ENCODE measurements at regions not wholly inside any gene's neighbourhood (a gene's known extent, or its start where the extent isn't known, plus 50 kb on each side); places are given as distances from the start of the nearest gene placed in this dataset.

DNA sequence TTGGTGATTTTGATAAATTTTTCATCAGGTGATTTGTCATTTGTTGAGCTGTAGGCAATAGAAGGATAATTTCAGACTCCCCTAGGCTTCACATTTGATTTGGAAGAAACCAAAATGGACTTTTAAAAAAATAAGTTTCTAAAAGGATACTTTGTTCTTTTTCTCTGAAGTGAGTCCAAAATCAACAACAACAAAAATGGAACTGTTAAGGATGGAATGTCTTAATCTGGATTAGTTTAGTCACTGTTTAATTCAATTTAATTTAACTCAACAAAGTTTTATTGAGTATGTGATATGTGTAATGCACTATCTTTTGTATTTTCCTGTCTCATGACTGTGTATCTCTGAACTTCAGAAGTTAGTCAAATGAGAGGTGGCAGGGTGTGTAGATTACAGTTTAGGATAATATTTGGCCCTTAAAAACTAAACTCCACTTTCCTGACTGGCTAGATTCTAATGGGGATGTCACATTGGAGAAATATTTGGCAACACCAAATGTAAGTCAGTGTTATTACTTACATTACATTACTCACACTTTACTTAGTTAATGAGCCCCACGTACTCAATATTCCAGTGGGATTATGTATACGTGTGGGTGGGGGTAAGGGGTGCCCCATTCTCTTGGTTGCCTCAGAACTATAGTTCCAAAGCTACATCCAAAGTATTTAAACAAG lies 209.7 kb downstream of the BCAT1 start:
- H3K4me3 Mint-ChIP-seq: no peak overlapping the region
- H3K4me1 Mint-ChIP-seq: peaks cover 10% of the 10 kb centered on the region
- no peak for ATAC-seq (replicated peaks)
- H3K36me3 Mint-ChIP-seq (ENCODE audit: low read depth): no peaks in the 10 kb centered on the region
- H3K9me3 Mint-ChIP-seq: no peaks in the 10 kb centered on the region
- H3K27me3 Mint-ChIP-seq: no peaks in the 10 kb centered on the region
- no peak overlapping the region for H3K27ac Mint-ChIP-seq

DNA sequence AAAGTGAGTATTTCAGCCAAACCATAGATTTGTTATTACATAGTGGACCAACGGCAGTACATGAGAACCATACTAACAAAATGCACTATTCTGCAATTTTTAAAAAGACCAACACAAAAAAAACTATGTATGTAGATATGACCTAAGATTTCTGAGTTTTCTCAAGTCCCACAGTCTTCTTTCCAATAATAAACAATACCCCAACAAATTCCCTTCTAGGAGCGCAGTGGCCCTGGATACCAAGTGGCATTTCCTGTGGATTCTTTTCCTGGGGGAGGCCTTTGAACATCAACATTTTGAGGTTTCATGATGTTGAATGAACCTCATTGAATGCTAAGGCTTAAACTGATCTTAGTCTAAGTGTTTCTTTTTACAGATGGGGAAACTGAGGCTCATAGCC lies 210.5 kb downstream of the BCAT1 start:
- H3K36me3 Mint-ChIP-seq (ENCODE audit: low read depth): no peaks in the 10 kb centered on the region
- no peak overlapping the region for H3K27ac Mint-ChIP-seq
- H3K4me1 Mint-ChIP-seq: peaks cover 10% of the 10 kb centered on the region
- H3K9me3 Mint-ChIP-seq: no peaks in the 10 kb centered on the region
- no peak for ATAC-seq (replicated peaks)
- no peak overlapping the region for H3K4me3 Mint-ChIP-seq
- H3K27me3 Mint-ChIP-seq: no peaks in the 10 kb centered on the region

DNA sequence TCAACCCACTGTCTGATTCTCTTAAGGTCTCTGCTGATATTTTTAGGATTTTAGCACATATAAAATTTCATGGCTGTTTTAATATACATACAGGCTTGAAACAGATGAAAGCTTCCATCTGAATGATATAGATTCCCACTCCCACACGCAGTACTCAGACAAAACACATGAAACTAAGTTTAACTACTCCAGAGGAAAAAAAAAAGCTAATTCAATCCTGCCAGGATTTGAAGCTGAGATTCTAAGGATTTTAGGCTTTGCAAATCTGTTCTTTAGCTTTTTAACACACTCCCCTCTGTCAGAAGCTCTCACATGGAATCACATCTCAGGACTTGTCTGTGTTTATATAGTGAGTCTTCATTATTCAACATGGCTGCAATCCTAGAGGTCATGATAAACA lies 217.3 kb downstream of the BCAT1 start:
- Mint-ChIP-seq H3K9me3 (no peaks in the 10 kb centered on the region), H3K36me3 (ENCODE audit: low read depth) (no peaks in the 10 kb centered on the region), H3K27me3 (no peaks in the 10 kb centered on the region), H3K4me1 (peaks cover 16% of the 10 kb centered on the region), H3K4me3 (no peak overlapping the region), H3K27ac (no peak overlapping the region)
- no peak for ATAC-seq (replicated peaks)

DNA sequence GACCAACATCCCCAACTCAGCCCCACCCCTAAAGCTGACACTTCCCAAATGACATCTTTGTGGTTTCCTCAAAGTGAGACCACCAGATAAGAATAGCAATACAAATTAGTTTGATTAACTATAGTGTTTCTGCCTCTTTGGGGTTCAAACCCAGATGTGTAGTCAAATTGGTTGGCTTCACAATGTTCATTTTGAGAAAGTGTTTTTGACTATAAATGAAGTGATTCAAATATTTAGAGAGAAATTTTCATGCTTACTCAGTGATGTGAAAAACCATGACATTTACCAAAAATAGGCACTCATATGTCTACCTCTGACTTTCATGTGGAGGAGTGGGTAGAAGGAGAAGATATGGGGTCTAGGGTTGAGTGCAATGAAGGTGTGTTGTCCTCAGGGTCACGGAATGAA lies 218.4 kb downstream of the BCAT1 start:
- H3K9me3 Mint-ChIP-seq: no peaks in the 10 kb centered on the region
- peaks cover 19% of the 10 kb centered on the region for H3K4me1 Mint-ChIP-seq
- H3K4me3 Mint-ChIP-seq: peak overlapping the region; percentile 59
- peak overlapping the region; percentile 92 for H3K27ac Mint-ChIP-seq
- H3K27me3 Mint-ChIP-seq: no peaks in the 10 kb centered on the region
- H3K36me3 Mint-ChIP-seq (ENCODE audit: low read depth): no peaks in the 10 kb centered on the region
- ATAC-seq (replicated peaks): peak; percentile 93

DNA sequence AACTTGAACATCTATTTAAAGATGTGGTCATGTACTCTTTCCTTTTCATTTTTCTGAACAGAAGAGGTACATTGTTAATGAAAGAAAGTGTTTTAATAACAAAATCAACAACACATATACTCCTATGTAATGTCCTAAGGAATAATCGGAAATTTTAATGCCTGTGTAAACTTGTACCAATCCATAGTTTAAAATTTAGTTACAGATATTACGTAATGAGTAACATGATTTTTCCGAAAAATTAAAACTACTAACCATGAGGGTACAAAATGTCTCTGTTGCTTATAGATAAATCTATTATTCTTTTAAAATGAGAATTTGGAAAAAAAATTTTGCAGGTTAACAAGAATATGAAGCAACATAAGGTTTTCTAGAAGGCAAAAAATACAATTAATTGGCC lies 220.1 kb downstream of the BCAT1 start:
- ATAC-seq (replicated peaks): no peak
- peaks cover 6% of the 10 kb centered on the region for H3K36me3 Mint-ChIP-seq (ENCODE audit: low read depth)

DNA sequence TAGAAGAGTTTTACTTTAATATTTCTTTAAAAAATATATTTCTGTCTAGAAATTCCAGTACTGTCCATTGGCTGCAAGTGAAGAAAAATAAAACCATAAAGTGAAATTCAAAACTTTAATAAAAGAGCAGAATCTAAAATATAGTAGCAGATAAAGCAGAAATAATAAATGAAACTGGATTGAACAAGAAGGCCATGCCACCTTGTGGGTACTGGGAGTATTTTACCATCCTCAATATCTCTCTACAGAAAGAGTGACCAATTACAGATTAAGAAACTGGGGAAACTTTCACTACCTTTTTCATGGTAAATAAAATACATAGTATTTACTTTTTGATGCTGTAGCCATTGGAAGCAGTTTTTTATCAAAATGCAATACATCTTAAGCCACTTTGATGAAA lies 220.5 kb downstream of the BCAT1 start:
- peaks cover 6% of the 10 kb centered on the region for H3K36me3 Mint-ChIP-seq (ENCODE audit: low read depth)
- peaks cover 3% of the 10 kb centered on the region for H3K9me3 Mint-ChIP-seq
- no peak overlapping the region for H3K27ac Mint-ChIP-seq

More for the DNA sequence above, 220.1 kb downstream of the BCAT1 start:
- H3K27ac Mint-ChIP-seq: no peak overlapping the region
- peaks cover 3% of the 10 kb centered on the region for H3K9me3 Mint-ChIP-seq
- no peaks in the 10 kb centered on the region for H3K27me3 Mint-ChIP-seq
- H3K4me1 Mint-ChIP-seq: peaks cover 33% of the 10 kb centered on the region
- no peak overlapping the region for H3K4me3 Mint-ChIP-seq

DNA sequence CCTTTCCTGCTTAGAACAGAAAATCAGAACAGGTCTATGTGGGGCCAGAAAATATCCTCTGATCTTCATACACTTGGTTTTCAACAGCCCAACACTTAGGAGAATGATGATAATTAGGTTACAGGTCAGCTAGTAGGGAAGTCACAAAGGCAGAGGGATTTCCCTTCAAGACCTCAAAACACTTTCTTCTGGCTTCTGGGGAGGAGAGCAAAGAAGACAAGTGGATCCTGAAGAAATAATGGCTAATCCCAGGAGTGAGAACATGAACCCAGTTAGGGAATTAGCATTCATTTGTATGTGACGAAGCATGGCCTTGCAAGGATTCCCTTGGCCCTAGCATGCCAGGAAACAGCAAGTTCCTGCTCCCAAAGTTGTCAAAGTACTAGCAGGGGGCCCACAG lies 223.3 kb downstream of the BCAT1 start:
- peak overlapping the region; percentile 97 for H3K27ac Mint-ChIP-seq
- peak overlapping the region; percentile 59 for H3K4me3 Mint-ChIP-seq
- H3K36me3 Mint-ChIP-seq (ENCODE audit: low read depth): peaks cover 6% of the 10 kb centered on the region
- H3K9me3 Mint-ChIP-seq: peaks cover 3% of the 10 kb centered on the region
- ATAC-seq (replicated peaks): no peak
- H3K27me3 Mint-ChIP-seq: no peaks in the 10 kb centered on the region
- peaks cover 27% of the 10 kb centered on the region for H3K4me1 Mint-ChIP-seq

More for the DNA sequence above, 220.5 kb downstream of the BCAT1 start:
- no peak for ATAC-seq (replicated peaks)
- Mint-ChIP-seq H3K4me3 (no peak overlapping the region), H3K4me1 (peaks cover 35% of the 10 kb centered on the region), H3K27me3 (no peaks in the 10 kb centered on the region)

DNA sequence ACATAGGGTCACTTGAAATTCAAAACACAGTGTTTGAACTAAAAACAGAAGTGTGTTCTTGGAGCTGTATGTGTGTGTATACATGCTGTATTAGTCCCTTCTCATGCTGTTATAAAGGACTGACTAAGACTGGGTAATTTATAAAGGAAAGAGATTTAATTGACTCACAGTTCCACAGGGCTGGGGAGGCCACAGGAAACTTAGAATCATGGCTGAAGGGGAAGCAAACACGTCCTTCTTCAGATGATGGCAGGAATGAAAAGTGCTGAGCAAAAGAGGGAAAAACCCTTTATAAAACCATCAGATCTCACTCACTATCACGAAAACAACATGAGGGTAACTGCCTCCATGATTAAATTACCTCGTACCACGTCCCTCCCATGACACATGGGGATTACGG lies 224.1 kb downstream of the BCAT1 start:
- H3K4me3 Mint-ChIP-seq: peak overlapping the region; percentile 59
- H3K27ac Mint-ChIP-seq: peak overlapping the region; percentile 97
- peaks cover 25% of the 10 kb centered on the region for H3K4me1 Mint-ChIP-seq
- no peaks in the 10 kb centered on the region for H3K27me3 Mint-ChIP-seq
- peak; percentile 89 for ATAC-seq (replicated peaks)
- peaks cover 3% of the 10 kb centered on the region for H3K9me3 Mint-ChIP-seq
- H3K36me3 Mint-ChIP-seq (ENCODE audit: low read depth): peaks cover 6% of the 10 kb centered on the region

DNA sequence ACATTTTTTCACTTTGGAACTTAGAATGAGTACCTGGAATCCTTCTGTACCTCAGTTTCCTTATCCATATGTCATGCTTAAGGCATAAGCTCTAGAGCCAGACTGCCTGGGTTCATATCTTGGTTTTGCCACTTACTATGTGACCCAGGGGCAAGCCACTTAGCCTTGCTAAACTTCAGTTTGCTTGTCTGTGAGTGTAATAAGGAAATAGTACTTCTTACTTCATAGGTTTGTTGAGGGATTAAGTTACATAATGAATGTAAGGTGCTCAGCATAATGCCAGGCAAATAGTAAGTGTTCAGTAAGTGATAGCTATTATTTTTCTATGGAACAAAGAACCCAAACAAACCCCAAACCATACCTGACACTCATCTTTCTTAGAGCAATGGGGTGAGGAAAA lies 225.1 kb downstream of the BCAT1 start:
- H3K27me3 Mint-ChIP-seq: no peaks in the 10 kb centered on the region
- ATAC-seq (replicated peaks): no peak
- H3K27ac Mint-ChIP-seq: peak overlapping the region; percentile 97
- H3K4me1 Mint-ChIP-seq: peaks cover 31% of the 10 kb centered on the region
- H3K9me3 Mint-ChIP-seq: peaks cover 3% of the 10 kb centered on the region
- H3K36me3 Mint-ChIP-seq (ENCODE audit: low read depth): peaks cover 6% of the 10 kb centered on the region
- peak overlapping the region; percentile 59 for H3K4me3 Mint-ChIP-seq

DNA sequence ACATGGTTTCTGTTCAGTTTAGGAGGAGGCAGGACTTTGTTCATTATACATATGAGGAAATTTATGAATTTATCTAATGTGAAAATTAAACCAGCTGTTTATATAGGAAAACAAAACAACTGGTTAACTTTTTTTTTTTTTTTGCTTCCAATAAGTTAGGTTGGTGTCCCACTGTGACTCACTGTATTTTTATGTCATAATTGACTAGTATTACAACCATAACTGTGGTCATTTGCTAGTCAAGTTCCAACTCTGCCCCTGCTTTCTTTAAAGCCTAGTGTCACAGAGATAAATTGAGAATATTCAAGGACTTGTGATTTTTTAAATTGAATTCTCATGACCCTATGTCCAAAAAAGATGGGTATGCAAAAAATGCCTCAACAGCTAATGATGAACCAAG lies 227.7 kb downstream of the BCAT1 start:
- Mint-ChIP-seq H3K27me3 (no peaks in the 10 kb centered on the region), H3K4me1 (peaks cover 36% of the 10 kb centered on the region), H3K4me3 (peak overlapping the region; percentile 27), H3K27ac (peak overlapping the region; percentile 89), H3K9me3 (peaks cover 3% of the 10 kb centered on the region), H3K36me3 (ENCODE audit: low read depth) (peaks cover 6% of the 10 kb centered on the region)
- ATAC-seq (replicated peaks): no peak

DNA sequence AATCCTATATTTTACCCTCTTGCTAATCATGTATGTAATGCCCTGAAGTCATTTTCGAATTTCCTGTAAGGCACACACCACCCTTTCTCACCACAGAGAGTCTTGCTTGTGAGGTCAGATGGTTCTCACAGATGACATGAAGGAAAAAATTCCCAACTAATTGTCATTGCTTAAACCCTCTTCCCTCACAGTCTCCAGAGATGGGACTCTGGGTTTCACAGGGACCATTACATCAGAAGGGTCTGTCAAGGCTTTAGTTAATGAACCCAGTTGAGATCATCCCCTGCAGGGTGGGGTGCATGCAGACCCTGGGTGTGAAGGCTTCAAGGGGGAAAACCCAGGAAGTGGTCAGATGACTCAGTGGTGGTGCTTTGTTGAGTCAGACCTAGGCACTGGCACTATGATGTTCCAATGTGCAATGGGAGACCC lies 229.6 kb downstream of the BCAT1 start:
- H3K27me3 Mint-ChIP-seq: no peaks in the 10 kb centered on the region
- no peaks in the 10 kb centered on the region for H3K9me3 Mint-ChIP-seq
- H3K4me1 Mint-ChIP-seq: peaks cover 24% of the 10 kb centered on the region
- H3K27ac Mint-ChIP-seq: peak overlapping the region; percentile 89
- peak overlapping the region; percentile 56 for H3K4me3 Mint-ChIP-seq
- no peaks in the 10 kb centered on the region for H3K36me3 Mint-ChIP-seq (ENCODE audit: low read depth)
- peak; percentile 91 for ATAC-seq (replicated peaks)

DNA sequence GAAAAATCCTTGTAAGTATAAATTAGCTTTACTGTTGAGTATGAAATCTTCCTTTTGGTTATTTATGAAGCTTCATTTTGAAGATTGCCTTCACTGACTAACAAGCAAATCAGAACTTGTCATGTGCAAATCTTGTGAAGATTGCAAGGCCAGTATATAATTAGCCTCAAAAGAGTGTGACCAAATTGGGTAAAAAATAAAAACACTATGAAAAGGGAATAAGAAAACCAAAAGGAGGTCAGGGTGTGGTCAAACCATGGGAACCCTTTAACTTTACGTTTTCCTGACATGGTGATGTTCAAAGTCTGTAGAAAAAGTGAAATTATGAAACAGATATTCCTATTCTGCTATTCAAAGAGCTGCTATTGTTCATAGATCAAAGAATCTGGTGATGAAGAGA lies 230.3 kb downstream of the BCAT1 start:
- ATAC-seq (replicated peaks): peak; percentile 9
- peak overlapping the region; percentile 89 for H3K27ac Mint-ChIP-seq
- H3K9me3 Mint-ChIP-seq: peaks cover under 1% of the 10 kb centered on the region
- peaks cover 17% of the 10 kb centered on the region for H3K4me1 Mint-ChIP-seq
- no peaks in the 10 kb centered on the region for H3K36me3 Mint-ChIP-seq (ENCODE audit: low read depth)
- H3K27me3 Mint-ChIP-seq: no peaks in the 10 kb centered on the region
- H3K4me3 Mint-ChIP-seq: peak overlapping the region; percentile 56

DNA sequence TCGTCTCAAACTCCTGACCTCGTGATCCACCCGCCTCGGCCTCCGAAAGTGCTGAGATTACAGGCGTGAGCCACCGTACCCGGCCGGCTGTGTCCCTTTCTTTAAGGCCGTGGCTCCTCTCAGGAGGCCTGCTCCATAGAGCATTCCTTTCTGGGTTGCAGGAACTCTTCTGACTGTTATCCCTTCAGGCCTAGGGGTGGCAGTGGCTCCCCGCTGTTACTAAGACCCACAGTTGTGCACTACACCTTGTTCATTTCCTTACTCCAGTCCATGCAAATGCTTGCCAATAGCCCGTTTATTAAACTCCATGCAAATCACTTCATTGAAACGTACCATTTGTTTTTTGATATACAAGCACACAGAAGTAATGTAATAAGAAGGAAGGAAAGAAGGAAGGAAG lies 234.7 kb downstream of the BCAT1 start:
- peaks cover 4% of the 10 kb centered on the region for H3K9me3 Mint-ChIP-seq
- H3K36me3 Mint-ChIP-seq (ENCODE audit: low read depth): no peaks in the 10 kb centered on the region
- H3K27me3 Mint-ChIP-seq: no peaks in the 10 kb centered on the region
- no peak overlapping the region for H3K4me3 Mint-ChIP-seq
- H3K4me1 Mint-ChIP-seq: peaks cover 10% of the 10 kb centered on the region
- ATAC-seq (replicated peaks): no peak
- no peak overlapping the region for H3K27ac Mint-ChIP-seq

DNA sequence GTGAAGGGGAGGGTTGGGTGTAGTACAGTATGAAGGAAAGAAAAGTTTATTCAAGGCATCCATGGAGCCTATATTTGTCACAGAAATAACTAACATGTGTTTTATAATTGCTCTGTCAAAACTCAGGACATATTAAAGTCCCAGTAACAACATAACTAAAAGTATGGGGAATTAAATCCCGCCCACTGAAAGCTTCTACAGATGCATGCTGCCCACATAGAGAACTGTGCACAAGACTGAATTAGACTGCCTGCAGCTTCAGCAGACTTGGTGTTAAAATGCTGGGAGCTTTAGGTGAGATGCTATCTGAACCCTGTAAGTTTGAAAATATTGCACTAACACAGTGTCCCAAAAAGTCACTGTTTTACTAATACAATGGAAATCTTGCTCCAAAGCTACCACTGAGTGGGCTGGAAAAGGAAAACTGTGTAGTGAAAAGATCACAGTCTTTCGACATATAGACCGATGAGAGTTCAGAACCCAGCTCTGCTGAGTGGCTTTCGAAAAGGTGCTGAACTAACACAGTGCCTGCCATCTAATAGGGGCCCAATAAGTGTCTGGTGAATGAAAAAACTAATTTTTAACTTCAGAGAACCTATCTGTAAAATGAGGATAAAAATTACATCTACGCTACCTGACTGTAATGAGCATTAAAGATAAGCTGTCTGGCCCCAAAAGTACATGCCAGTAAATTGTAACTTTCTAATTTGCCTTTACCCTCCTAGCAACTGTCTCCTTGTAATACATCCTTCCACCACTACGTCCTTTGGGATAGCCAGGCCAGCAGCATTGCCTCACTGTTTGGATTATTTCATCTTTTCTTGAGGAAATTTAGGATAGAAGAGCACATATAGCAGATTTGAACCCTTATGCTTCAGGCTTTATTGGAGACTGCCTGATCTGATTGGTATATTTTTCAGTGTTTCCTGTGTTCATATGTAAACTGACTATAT lies 237.6 kb downstream of the BCAT1 start:
- Mint-ChIP-seq H3K36me3 (ENCODE audit: low read depth) (no peaks in the 10 kb centered on the region), H3K4me1 (no peaks in the 10 kb centered on the region), H3K9me3 (peaks cover 4% of the 10 kb centered on the region), H3K27ac (peak overlapping the region; percentile 49), H3K4me3 (peak overlapping the region; percentile 14), H3K27me3 (no peaks in the 10 kb centered on the region)
- no peak for ATAC-seq (replicated peaks)

DNA sequence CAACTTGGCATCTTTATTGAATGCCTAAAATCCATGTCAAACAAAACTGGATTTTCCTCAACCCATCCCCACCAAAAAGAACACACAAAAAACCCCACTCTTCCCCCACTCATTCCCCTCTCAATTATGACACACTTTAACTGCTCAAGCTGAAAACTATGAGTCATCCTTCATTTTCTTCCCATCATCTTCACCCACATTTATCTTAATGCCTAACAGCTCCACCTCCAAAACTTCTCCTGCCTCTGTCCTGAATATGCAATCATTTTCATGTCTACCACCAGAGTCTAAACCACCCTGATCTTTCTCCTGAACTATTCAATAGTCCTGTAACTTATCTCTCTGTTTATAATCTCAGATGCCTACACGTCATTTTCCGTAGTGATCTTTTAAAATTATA lies 239.7 kb downstream of the BCAT1 start:
- no peak overlapping the region for H3K27ac Mint-ChIP-seq
- H3K9me3 Mint-ChIP-seq: peaks cover 4% of the 10 kb centered on the region
- H3K36me3 Mint-ChIP-seq (ENCODE audit: low read depth): no peaks in the 10 kb centered on the region
- no peaks in the 10 kb centered on the region for H3K27me3 Mint-ChIP-seq
- no peak overlapping the region for H3K4me3 Mint-ChIP-seq
- peak; percentile 72 for ATAC-seq (replicated peaks)
- peaks cover 8% of the 10 kb centered on the region for H3K4me1 Mint-ChIP-seq

All from activated T-helper 17 cell treated with anti-CD3 and anti-CD28 coated beads, Interleukin-2, amount 50 U/mL, for 72 hours (primary cell).